GM21737 (cell line): ENCODE measurements at regions not wholly inside any gene's neighbourhood (a gene's known extent, or its start where the extent isn't known, plus 50 kb on each side); places are given as distances from the start of the nearest gene placed in this dataset.
A peak's percentile ranks its signal among the peaks of the same experiment; 100 is the strongest.
"Not testable (repeated sequence)": the region's sequence is repeated elsewhere in the genome, so short reads cannot be mapped to it uniquely, and the experiment has no call there.

ENCODE experiments used
- ATAC-seq: cut with Tn5 transposase; IDR thresholded peaks from one replicate; pipeline ENCODE4 v1.9.1; 2021; ENCODE audit warnings: mild to moderate bottlenecking, moderate library complexity; ENCODE audit not compliant: unreplicated experiment

GRCh38 chr1:185549906-185550305 lies 184.3 kb upstream of the HMCN1 start:
- no peak for ATAC-seq

- ATAC-seq = no peak
Measured at GRCh38 chr1:185546029-185546428, 188.2 kb upstream of the HMCN1 start.

GRCh38 chr1:185541871-185542301 lies 192.3 kb upstream of the HMCN1 start:
- ATAC-seq = no peak

GRCh38 chr1:185540295-185540694 lies 193.9 kb upstream of the HMCN1 start:
- no peak for ATAC-seq

- no peak for ATAC-seq
Measured at GRCh38 chr1:185539277-185539943, 194.8 kb upstream of the HMCN1 start.

GRCh38 chr1:185538309-185538898 lies 195.8 kb upstream of the HMCN1 start:
- not testable (repeated sequence) for ATAC-seq

GRCh38 chr1:185537596-185537995 lies 196.6 kb upstream of the HMCN1 start:
- ATAC-seq = no peak

- no peak for ATAC-seq
Measured at GRCh38 chr1:185536165-185536920, 197.8 kb upstream of the HMCN1 start.

GRCh38 chr1:185535621-185536020 lies 198.6 kb upstream of the HMCN1 start:
- no peak for ATAC-seq

GRCh38 chr1:185534801-185535200 lies 199.4 kb upstream of the HMCN1 start:
- ATAC-seq = no peak

GRCh38 chr1:185533596-185533995 lies 200.6 kb upstream of the HMCN1 start:
- no peak for ATAC-seq

- no peak for ATAC-seq
Measured at GRCh38 chr1:185532856-185533255, 201.3 kb upstream of the HMCN1 start.

GRCh38 chr1:185531838-185532237 lies 202.4 kb upstream of the HMCN1 start:
- no peak for ATAC-seq

GRCh38 chr1:185530215-185530614 lies 204.0 kb upstream of the HMCN1 start:
- no peak for ATAC-seq

GRCh38 chr1:185529673-185530072 lies 204.5 kb upstream of the HMCN1 start:
- ATAC-seq = no peak

- no peak for ATAC-seq
Measured at GRCh38 chr1:185528084-185528676, 206.0 kb upstream of the HMCN1 start.

GRCh38 chr1:185526344-185527307 lies 207.6 kb upstream of the HMCN1 start:
- peak; percentile 100 for ATAC-seq

- ATAC-seq = peak; percentile 75
Measured at GRCh38 chr1:185520188-185520920, 203.3 kb upstream of the IVNS1ABP start.

GRCh38 chr1:185517808-185518419 lies 200.9 kb upstream of the IVNS1ABP start:
- no peak for ATAC-seq
